Suprapubic skin (tissue), 4 donors: ENCODE measurements at regions not wholly inside any gene's neighbourhood (a gene's known extent, or its start where the extent isn't known, plus 50 kb on each side); places are given as distances from the start of the nearest gene placed in this dataset.
"Not testable (repeated sequence)": the region's sequence is repeated elsewhere in the genome, so short reads cannot be mapped to it uniquely, and the experiment has no call there.

Experiments used
- DNase-seq, 2 donors: peaks; one replicate each; pipeline ENCODE4 v3.0.0-alpha.2; 2019; ENCODE audit warnings: low spot score in 2 of 2
- H3K27ac ChIP-seq: fragments of 200-600 bp; sonication (generic); one replicate; pipeline ENCODE4 v1.5.1; 2019
- H3K27me3 ChIP-seq: fragments of 200-600 bp; sonication (generic); one replicate; pipeline ENCODE4 v1.5.1; 2019
- H3K36me3 ChIP-seq: fragments of 200-600 bp; sonication (generic); one replicate; pipeline ENCODE4 v1.5.1; 2019
- H3K4me1 ChIP-seq: fragments of 200-600 bp; sonication (generic); one replicate; pipeline ENCODE4 v1.5.1; 2019
- H3K4me3 ChIP-seq: fragments of 200-600 bp; sonication (generic); one replicate; pipeline ENCODE4 v1.5.1; 2019; ENCODE audit warnings: mild to moderate bottlenecking
- H3K9me3 ChIP-seq: fragments of 200-600 bp; sonication (generic); one replicate; pipeline ENCODE4 v1.5.1; 2019
- EP300 ChIP-seq: sonication (generic); formaldehyde crosslinking; IDR thresholded peaks from one replicate; pipeline ENCODE4 v1.6.1; 2017; ENCODE audit warnings: antibody characterized with exemption
- POLR2A ChIP-seq, 2 donors: fragments of 450-650 bp; IDR thresholded peaks; one replicate each; pipeline ENCODE4 v1.6.1; 2017; ENCODE audit warnings: antibody characterized with exemption in 2 of 2, mild to moderate bottlenecking in 2 of 2, moderate library complexity in 2 of 2
- POLR2AphosphoS5 ChIP-seq, 3 donors: sonication (generic); formaldehyde crosslinking; IDR thresholded peaks; one replicate each; pipeline ENCODE4 v1.6.1; 2017; ENCODE audit warnings: antibody characterized with exemption in 3 of 3
- WGBS: methylation state at CpG from one replicate; pipeline ENCODE4 v1.1.5; 2018; 5-methylcytosine and 5-hydroxymethylcytosine counted together
- TF ChIP-seq, protein P1 (sequence below), 2 donors: fragments of 200-600 bp in 1 of 2; fragments of 450-650 bp in 1 of 2; sonication (generic) in 1 of 2; IDR thresholded peaks; one replicate each; pipeline ENCODE4 v1.5.1; 2016 to 2019; ENCODE audit warnings: antibody characterized with exemption in 2 of 2, mild to moderate bottlenecking in 1 of 2, moderate library complexity in 1 of 2

GRCh38 chr2:34785206-34785785 lies 1186.2 kb upstream of the FAM98A start:
- Histone ChIP-seq H3K9me3 (no peaks in the 10 kb centered on the region), H3K4me1 (no peaks in the 10 kb centered on the region), H3K27me3 (no peaks in the 10 kb centered on the region), H3K4me3 (no peak overlapping the region), H3K27ac (no peak overlapping the region), H3K36me3 (no peaks in the 10 kb centered on the region)
- 78% methylated on average over 3 of the region's 3 CpGs for WGBS
- TF ChIP-seq EP300 = no peak
- TF ChIP-seq, protein P1, sequence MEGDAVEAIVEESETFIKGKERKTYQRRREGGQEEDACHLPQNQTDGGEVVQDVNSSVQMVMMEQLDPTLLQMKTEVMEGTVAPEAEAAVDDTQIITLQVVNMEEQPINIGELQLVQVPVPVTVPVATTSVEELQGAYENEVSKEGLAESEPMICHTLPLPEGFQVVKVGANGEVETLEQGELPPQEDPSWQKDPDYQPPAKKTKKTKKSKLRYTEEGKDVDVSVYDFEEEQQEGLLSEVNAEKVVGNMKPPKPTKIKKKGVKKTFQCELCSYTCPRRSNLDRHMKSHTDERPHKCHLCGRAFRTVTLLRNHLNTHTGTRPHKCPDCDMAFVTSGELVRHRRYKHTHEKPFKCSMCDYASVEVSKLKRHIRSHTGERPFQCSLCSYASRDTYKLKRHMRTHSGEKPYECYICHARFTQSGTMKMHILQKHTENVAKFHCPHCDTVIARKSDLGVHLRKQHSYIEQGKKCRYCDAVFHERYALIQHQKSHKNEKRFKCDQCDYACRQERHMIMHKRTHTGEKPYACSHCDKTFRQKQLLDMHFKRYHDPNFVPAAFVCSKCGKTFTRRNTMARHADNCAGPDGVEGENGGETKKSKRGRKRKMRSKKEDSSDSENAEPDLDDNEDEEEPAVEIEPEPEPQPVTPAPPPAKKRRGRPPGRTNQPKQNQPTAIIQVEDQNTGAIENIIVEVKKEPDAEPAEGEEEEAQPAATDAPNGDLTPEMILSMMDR (IDR thresholded peaks at IDR 0.05) = no peak
- TF ChIP-seq POLR2AphosphoS5 (IDR thresholded peaks at IDR 0.05) = no peak
- no peak for DNase-seq

DNA sequence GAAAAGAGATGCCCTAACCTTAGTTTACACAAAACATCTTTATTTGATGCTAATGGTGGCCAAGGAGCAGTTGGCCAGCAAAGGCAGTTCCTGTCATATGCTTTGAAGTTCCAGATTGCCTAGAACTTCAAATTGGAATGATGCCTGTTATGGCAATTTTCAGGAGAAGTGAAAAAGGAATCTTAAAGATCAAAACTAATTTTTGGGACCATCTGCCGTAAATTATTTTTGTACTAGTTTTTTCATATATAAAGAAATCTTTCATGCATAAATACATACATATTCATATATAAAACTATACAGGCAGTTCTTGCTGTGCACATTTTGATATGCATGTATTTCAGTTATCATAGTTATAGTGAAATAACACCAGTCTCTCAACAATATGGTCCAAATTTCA lies 1185.6 kb upstream of the FAM98A start:
- Histone ChIP-seq H3K27ac (no peak overlapping the region), H3K4me3 (no peak overlapping the region), H3K9me3 (no peaks in the 10 kb centered on the region), H3K36me3 (no peaks in the 10 kb centered on the region), H3K4me1 (no peaks in the 10 kb centered on the region), H3K27me3 (no peaks in the 10 kb centered on the region)
- WGBS = 93% methylated on average over 1 of the region's 1 CpG
- TF ChIP-seq POLR2AphosphoS5 (IDR thresholded peaks at IDR 0.05) = no peak
- no peak for TF ChIP-seq POLR2A (IDR thresholded peaks at IDR 0.05)
- TF ChIP-seq EP300 = no peak
- TF ChIP-seq, protein P1 (IDR thresholded peaks at IDR 0.05) = no peak
- DNase-seq = no peak

GRCh38 chr2:34750742-34751141 lies 1151.6 kb upstream of the FAM98A start:
- 81% methylated on average over 7 of the region's 7 CpGs for WGBS
- not testable (repeated sequence) for H3K27me3 ChIP-seq, DNase-seq, H3K27ac ChIP-seq, H3K36me3 ChIP-seq, H3K4me1 ChIP-seq, H3K9me3 ChIP-seq, H3K4me3 ChIP-seq

DNA sequence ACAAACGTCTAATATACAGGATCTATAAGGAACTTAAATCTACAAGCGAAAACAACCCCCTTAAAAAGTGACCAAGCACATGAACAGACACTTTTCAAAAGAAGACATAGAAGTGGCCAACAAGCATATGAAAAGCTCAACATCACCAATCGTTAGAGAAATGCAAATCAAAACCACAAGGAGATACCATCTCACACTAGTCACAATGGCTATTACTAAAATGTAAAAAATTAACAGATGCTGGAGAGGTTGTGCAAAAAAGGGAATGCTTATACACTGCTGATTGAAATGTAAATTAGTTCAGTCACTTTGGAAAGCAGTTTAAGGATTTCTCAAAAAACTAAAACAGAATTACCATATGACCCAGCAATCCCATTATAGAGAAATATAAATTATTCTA lies 1148.5 kb upstream of the FAM98A start:
- Histone ChIP-seq H3K27ac (no peak overlapping the region), H3K27me3 (no peaks in the 10 kb centered on the region), H3K4me3 (no peak overlapping the region), H3K9me3 (no peaks in the 10 kb centered on the region), H3K4me1 (no peaks in the 10 kb centered on the region), H3K36me3 (no peaks in the 10 kb centered on the region)
- WGBS = 59% methylated on average over 3 of the region's 3 CpGs
- TF ChIP-seq, protein P1 (IDR thresholded peaks at IDR 0.05) = no peak
- TF ChIP-seq POLR2A (IDR thresholded peaks at IDR 0.05) = no peak
- no peak for DNase-seq

DNA sequence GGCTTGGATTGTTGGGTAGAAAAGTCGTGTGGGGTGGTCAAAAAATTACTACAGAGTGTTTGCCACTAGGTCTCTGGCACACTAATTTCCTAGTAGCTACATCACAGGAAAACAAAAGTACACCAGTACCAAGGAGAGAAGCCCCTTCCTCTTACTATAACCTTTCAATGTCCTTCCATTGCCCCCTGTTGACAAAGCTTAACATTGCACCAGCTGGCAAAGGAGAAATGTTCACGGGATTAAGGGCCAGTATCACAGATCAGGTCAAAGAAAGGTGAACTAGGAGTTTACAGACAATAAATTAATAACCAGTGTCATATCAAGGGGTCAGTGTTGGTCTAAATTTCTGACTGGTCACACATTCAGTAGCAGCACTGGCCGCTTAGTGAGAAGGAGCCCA lies 1139.6 kb upstream of the FAM98A start:
- no peaks in the 10 kb centered on the region for H3K36me3 ChIP-seq
- no peak for DNase-seq
- no peak overlapping the region for H3K27ac ChIP-seq
- H3K4me3 ChIP-seq = no peak overlapping the region
- TF ChIP-seq, protein P1 (IDR thresholded peaks at IDR 0.05) = no peak
- TF ChIP-seq POLR2A (IDR thresholded peaks at IDR 0.05) (no peak), EP300 (no peak), POLR2AphosphoS5 (IDR thresholded peaks at IDR 0.05) (no peak)
- H3K4me1 ChIP-seq = no peaks in the 10 kb centered on the region
- no peaks in the 10 kb centered on the region for H3K9me3 ChIP-seq
- 43% methylated on average over 3 of the region's 3 CpGs for WGBS
- no peaks in the 10 kb centered on the region for H3K27me3 ChIP-seq

GRCh38 chr2:34737146-34737545 lies 1138.0 kb upstream of the FAM98A start:
- WGBS = 68% methylated on average over 3 of the region's 3 CpGs
- no peak for DNase-seq
- TF ChIP-seq EP300 (no peak), POLR2AphosphoS5 (IDR thresholded peaks at IDR 0.05) (no peak), POLR2A (IDR thresholded peaks at IDR 0.05) (no peak)
- TF ChIP-seq, protein P1 (IDR thresholded peaks at IDR 0.05) = no peak
- H3K36me3 ChIP-seq = no peaks in the 10 kb centered on the region
- no peaks in the 10 kb centered on the region for H3K27me3 ChIP-seq
- no peaks in the 10 kb centered on the region for H3K9me3 ChIP-seq
- no peak overlapping the region for H3K27ac ChIP-seq
- H3K4me1 ChIP-seq = no peaks in the 10 kb centered on the region
- H3K4me3 ChIP-seq = no peak overlapping the region
